WTC11 (cell line): ENCODE measurements at regions not wholly inside any gene's neighbourhood (a gene's known extent, or its start where the extent isn't known, plus 50 kb on each side); places are given as distances from the start of the nearest gene placed in this dataset.

Source experiments
- ATAC-seq: fragments of 200-7000 bp; cut with Tn5 transposase; 2 replicates; pipeline ENCODE4 v1.10.0; 2021; ENCODE audit warnings: mild to moderate bottlenecking, moderate library complexity
- CTCF ChIA-PET: fragments of 300-600 bp; sonication (Branson Sonifier 250); formaldehyde crosslinking; loops from one replicate; lab custom pipeline; 2021; ENCODE audit warnings: antibody characterized with exemption; lab: Charles Lee
- POLR2A ChIA-PET: fragments of 350-600 bp; sonication (Branson Sonifier 250); formaldehyde crosslinking; loops from one replicate; lab custom pipeline; 2021; ENCODE audit warnings: antibody characterized with exemption; lab: Charles Lee
- DNase-seq: peaks from one replicate; pipeline ENCODE4 v3.0.0; 2021; ENCODE audit warnings: low spot score
- H3K27ac Mint-ChIP-seq: 2 replicates; pipeline ENCODE4 v1.8.0; 2021; ENCODE audit warnings: mixed read lengths
- H3K27me3 Mint-ChIP-seq: 2 replicates; pipeline ENCODE4 v1.8.0; 2021; ENCODE audit warnings: low read depth, mild to moderate bottlenecking, moderate library complexity, mixed read lengths
- H3K36me3 Mint-ChIP-seq: 2 replicates; pipeline ENCODE4 v1.8.0; 2021; ENCODE audit warnings: mixed read lengths
- H3K4me1 Mint-ChIP-seq: 2 replicates; pipeline ENCODE4 v1.8.0; 2022; ENCODE audit warnings: mixed read lengths
- H3K4me3 Mint-ChIP-seq: 2 replicates; pipeline ENCODE4 v1.8.0; 2021; ENCODE audit warnings: mild to moderate bottlenecking, moderate library complexity, mixed read lengths
- H3K9me3 Mint-ChIP-seq: 2 replicates; pipeline ENCODE4 v1.8.0; 2021; ENCODE audit warnings: mixed read lengths
- CREB1 ChIP-seq: sonication (generic); formaldehyde crosslinking; IDR thresholded peaks from 2 replicates; pipeline ENCODE4 v1.8.0; 2023; ENCODE audit warnings: mild to moderate bottlenecking, missing genetic modification reagents
- CREM ChIP-seq: sonication (generic); formaldehyde crosslinking; IDR thresholded peaks from 2 replicates; pipeline ENCODE4 v1.8.1; 2022; ENCODE audit warnings: mild to moderate bottlenecking, missing genetic modification reagents, moderate library complexity
- ESRRA ChIP-seq: sonication (generic); formaldehyde crosslinking; IDR thresholded peaks from 2 replicates; pipeline ENCODE4 v1.8.1; 2022; ENCODE audit warnings: mild to moderate bottlenecking, missing genetic modification reagents, borderline replicate concordance
- GABPB1 ChIP-seq: sonication (generic); formaldehyde crosslinking; IDR thresholded peaks from 2 replicates; pipeline ENCODE4 v1.8.1; 2023; ENCODE audit warnings: mild to moderate bottlenecking, missing genetic modification reagents
- GRHL2 ChIP-seq: fragments of 250-450 bp; sonication (Bioruptor Pico); IDR thresholded peaks from 2 replicates; pipeline ENCODE4 v1.8.0; 2022; ENCODE audit warnings: mild to moderate bottlenecking, moderate library complexity; ENCODE audit not compliant: insufficient replicate concordance, severe bottlenecking
- IRF2 ChIP-seq: sonication (generic); formaldehyde crosslinking; IDR thresholded peaks from 2 replicates; pipeline ENCODE4 v1.8.0; 2022; ENCODE audit warnings: low read depth, missing genetic modification reagents, borderline replicate concordance
- NFATC4 ChIP-seq: fragments of 250-450 bp; sonication (Bioruptor Pico); IDR thresholded peaks from 2 replicates; pipeline ENCODE4 v1.9.0; 2021; ENCODE audit warnings: mild to moderate bottlenecking
- OVOL2 ChIP-seq: fragments of 250-450 bp; sonication (Bioruptor Pico); IDR thresholded peaks from 2 replicates; pipeline ENCODE4 v1.9.0; 2021; ENCODE audit warnings: mild to moderate bottlenecking, borderline replicate concordance
- PRRX2 ChIP-seq: fragments of 250-450 bp; sonication (Bioruptor Pico); IDR thresholded peaks from 2 replicates; pipeline ENCODE4 v1.8.0; 2021; ENCODE audit warnings: mild to moderate bottlenecking
- SMAD3 ChIP-seq: sonication (generic); formaldehyde crosslinking; IDR thresholded peaks from 2 replicates; pipeline ENCODE4 v1.8.0; 2022; ENCODE audit warnings: missing genetic modification reagents, mild to moderate bottlenecking, borderline replicate concordance
- SP1 ChIP-seq: sonication (generic); formaldehyde crosslinking; conservative IDR thresholded peaks from 2 replicates; pipeline ENCODE4 v1.8.1; 2022; ENCODE audit warnings: missing genetic modification reagents
- TEAD1 ChIP-seq: sonication (generic); formaldehyde crosslinking; IDR thresholded peaks from 2 replicates; pipeline ENCODE4 v1.8.0; 2022; ENCODE audit warnings: mild to moderate bottlenecking, missing genetic modification reagents
- ZNF121 ChIP-seq: sonication (generic); formaldehyde crosslinking; IDR thresholded peaks from 2 replicates; pipeline ENCODE4 v1.8.0; 2023; ENCODE audit warnings: missing genetic modification reagents
- ZNF232 ChIP-seq: sonication (generic); formaldehyde crosslinking; IDR thresholded peaks from 2 replicates; pipeline ENCODE4 v1.8.0; 2022; ENCODE audit warnings: mild to moderate bottlenecking, missing genetic modification reagents
- ZNF317 ChIP-seq: sonication (generic); formaldehyde crosslinking; IDR thresholded peaks from 2 replicates; pipeline ENCODE4 v1.8.1; 2023; ENCODE audit warnings: low read depth, mild to moderate bottlenecking, moderate library complexity, missing genetic modification reagents, borderline replicate concordance
- ZNF416 ChIP-seq: fragments of 250-450 bp; sonication (Bioruptor Pico); IDR thresholded peaks from 2 replicates; pipeline ENCODE4 v1.9.0; 2021; ENCODE audit warnings: mild to moderate bottlenecking, inconsistent platforms
- TF ChIP-seq, protein P1 (sequence below): fragments of 250-450 bp; sonication (Bioruptor Pico); IDR thresholded peaks from 2 replicates; pipeline ENCODE4 v2.1.2; 2022; ENCODE audit warnings: mild to moderate bottlenecking, moderate library complexity
- TF ChIP-seq, protein P2 (sequence below): sonication (generic); formaldehyde crosslinking; IDR thresholded peaks from 2 replicates; pipeline ENCODE4 v1.8.0; 2022; ENCODE audit warnings: mild to moderate bottlenecking, missing genetic modification reagents
- TF ChIP-seq, protein P3 (sequence below): sonication (generic); formaldehyde crosslinking; conservative IDR thresholded peaks from 2 replicates; pipeline ENCODE4 v1.8.1; 2023; ENCODE audit warnings: mild to moderate bottlenecking, low read depth, missing genetic modification reagents, moderate library complexity
- TF ChIP-seq, protein P4 (sequence below): sonication (generic); formaldehyde crosslinking; IDR thresholded peaks from 2 replicates; pipeline ENCODE4 v1.8.1; 2023; ENCODE audit warnings: mild to moderate bottlenecking, missing genetic modification reagents
- TF ChIP-seq, protein P5 (sequence below): sonication (generic); formaldehyde crosslinking; IDR thresholded peaks from 2 replicates; pipeline ENCODE4 v1.8.0; 2023; ENCODE audit warnings: missing genetic modification reagents

DNA sequence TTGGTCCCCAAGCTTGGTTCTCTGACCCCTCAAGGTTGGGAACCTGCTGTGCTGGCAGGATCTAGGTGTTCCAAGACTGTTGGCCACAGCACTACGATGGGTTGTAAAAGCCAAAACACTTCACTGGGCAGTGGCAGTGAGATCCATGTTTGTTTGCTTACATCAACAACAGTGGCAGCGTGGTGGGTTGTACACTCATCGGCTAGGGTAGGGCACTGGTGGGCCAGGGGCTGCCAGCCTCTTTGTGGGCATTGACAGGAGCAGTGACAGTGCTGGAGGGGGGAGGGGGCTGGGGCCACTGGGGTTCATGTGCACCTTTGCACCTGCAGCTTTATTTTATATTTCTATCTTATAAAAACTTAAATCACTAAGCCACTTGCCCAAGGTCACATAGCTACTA lies 126.7 kb upstream of the ZWINT start:
- TF ChIP-seq OVOL2 (CRISPR knock-in tag) = no peak
- TF ChIP-seq ESRRA (CRISPR knock-in tag) = no peak
- TF ChIP-seq CREB1 = no peak
- TF ChIP-seq GABPB1 = no peak
- no peak for TF ChIP-seq PRRX2 (CRISPR knock-in tag)
- no peak for TF ChIP-seq TEAD1 (CRISPR knock-in tag)
- TF ChIP-seq ZNF416 (CRISPR knock-in tag) = no peak
- no peak for TF ChIP-seq GRHL2 (CRISPR knock-in tag)
- TF ChIP-seq SP1 = no peak
- TF ChIP-seq CREM (CRISPR knock-in tag) = no peak
- TF ChIP-seq, protein P1, sequence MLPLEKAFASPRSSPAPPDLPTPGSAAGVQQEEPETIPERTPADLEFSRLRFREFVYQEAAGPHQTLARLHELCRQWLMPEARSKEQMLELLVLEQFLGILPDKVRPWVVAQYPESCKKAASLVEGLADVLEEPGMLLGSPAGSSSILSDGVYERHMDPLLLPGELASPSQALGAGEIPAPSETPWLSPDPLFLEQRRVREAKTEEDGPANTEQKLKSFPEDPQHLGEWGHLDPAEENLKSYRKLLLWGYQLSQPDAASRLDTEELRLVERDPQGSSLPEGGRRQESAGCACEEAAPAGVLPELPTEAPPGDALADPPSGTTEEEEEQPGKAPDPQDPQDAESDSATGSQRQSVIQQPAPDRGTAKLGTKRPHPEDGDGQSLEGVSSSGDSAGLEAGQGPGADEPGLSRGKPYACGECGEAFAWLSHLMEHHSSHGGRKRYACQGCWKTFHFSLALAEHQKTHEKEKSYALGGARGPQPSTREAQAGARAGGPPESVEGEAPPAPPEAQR (CRISPR knock-in tag) = no peak
- no peak for TF ChIP-seq ZNF121 (CRISPR knock-in tag)
- TF ChIP-seq, protein P2, sequence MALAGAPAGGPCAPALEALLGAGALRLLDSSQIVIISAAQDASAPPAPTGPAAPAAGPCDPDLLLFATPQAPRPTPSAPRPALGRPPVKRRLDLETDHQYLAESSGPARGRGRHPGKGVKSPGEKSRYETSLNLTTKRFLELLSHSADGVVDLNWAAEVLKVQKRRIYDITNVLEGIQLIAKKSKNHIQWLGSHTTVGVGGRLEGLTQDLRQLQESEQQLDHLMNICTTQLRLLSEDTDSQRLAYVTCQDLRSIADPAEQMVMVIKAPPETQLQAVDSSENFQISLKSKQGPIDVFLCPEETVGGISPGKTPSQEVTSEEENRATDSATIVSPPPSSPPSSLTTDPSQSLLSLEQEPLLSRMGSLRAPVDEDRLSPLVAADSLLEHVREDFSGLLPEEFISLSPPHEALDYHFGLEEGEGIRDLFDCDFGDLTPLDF (CRISPR knock-in tag) = no peak
- H3K4me1 Mint-ChIP-seq = no peaks in the 10 kb centered on the region
- H3K36me3 Mint-ChIP-seq = no peaks in the 10 kb centered on the region
- ATAC-seq = no peak
- ChIA-PET POLR2A (no interaction called here), CTCF (no interaction called here)
- peaks cover 6% of the 10 kb centered on the region for H3K9me3 Mint-ChIP-seq
- H3K4me3 Mint-ChIP-seq = no peak overlapping the region
- H3K27ac Mint-ChIP-seq = no peak overlapping the region
- no peak for DNase-seq
- H3K27me3 Mint-ChIP-seq = no peaks in the 10 kb centered on the region

DNA sequence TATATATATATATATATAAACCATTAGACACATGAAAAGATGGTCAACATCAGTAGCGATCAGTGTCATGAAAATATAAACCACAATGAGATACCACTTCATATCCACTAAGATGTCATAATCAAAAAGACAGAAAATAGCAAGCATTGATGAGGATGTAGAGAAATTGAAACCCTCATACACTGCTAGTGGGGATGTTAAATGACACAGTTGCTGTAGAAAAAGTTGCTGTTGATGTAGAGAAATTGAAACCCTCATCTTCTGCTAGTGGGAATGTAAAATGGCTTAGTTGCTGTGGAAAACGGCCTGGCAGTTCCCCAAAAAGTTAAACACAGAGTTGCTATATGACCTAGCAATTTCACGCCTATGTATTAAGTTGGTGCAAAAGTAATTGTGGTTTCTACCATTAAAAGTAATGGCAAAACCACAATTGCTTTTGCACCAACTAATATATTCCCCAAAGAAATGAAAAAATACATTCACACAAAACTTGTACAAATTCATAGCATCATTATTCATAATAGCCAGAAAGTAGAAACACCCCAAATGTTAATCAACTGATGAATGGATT lies 120.5 kb upstream of the ZWINT start:
- POLR2A ChIA-PET = no interaction called here
- Mint-ChIP-seq H3K27ac (no peak overlapping the region), H3K9me3 (no peaks in the 10 kb centered on the region), H3K4me1 (no peaks in the 10 kb centered on the region), H3K27me3 (no peaks in the 10 kb centered on the region; the same call in 1 of the 2 replicates), H3K36me3 (no peaks in the 10 kb centered on the region), H3K4me3 (no peak overlapping the region)
- TF ChIP-seq, protein P3, sequence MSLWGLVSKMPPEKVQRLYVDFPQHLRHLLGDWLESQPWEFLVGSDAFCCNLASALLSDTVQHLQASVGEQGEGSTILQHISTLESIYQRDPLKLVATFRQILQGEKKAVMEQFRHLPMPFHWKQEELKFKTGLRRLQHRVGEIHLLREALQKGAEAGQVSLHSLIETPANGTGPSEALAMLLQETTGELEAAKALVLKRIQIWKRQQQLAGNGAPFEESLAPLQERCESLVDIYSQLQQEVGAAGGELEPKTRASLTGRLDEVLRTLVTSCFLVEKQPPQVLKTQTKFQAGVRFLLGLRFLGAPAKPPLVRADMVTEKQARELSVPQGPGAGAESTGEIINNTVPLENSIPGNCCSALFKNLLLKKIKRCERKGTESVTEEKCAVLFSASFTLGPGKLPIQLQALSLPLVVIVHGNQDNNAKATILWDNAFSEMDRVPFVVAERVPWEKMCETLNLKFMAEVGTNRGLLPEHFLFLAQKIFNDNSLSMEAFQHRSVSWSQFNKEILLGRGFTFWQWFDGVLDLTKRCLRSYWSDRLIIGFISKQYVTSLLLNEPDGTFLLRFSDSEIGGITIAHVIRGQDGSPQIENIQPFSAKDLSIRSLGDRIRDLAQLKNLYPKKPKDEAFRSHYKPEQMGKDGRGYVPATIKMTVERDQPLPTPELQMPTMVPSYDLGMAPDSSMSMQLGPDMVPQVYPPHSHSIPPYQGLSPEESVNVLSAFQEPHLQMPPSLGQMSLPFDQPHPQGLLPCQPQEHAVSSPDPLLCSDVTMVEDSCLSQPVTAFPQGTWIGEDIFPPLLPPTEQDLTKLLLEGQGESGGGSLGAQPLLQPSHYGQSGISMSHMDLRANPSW (CRISPR knock-in tag) = no peak
- no peak for TF ChIP-seq ZNF317 (CRISPR knock-in tag)
- TF ChIP-seq SMAD3 (CRISPR knock-in tag) = no peak
- no peak for TF ChIP-seq GABPB1
- TF ChIP-seq, protein P2 (CRISPR knock-in tag) = no peak
- TF ChIP-seq, protein P4, sequence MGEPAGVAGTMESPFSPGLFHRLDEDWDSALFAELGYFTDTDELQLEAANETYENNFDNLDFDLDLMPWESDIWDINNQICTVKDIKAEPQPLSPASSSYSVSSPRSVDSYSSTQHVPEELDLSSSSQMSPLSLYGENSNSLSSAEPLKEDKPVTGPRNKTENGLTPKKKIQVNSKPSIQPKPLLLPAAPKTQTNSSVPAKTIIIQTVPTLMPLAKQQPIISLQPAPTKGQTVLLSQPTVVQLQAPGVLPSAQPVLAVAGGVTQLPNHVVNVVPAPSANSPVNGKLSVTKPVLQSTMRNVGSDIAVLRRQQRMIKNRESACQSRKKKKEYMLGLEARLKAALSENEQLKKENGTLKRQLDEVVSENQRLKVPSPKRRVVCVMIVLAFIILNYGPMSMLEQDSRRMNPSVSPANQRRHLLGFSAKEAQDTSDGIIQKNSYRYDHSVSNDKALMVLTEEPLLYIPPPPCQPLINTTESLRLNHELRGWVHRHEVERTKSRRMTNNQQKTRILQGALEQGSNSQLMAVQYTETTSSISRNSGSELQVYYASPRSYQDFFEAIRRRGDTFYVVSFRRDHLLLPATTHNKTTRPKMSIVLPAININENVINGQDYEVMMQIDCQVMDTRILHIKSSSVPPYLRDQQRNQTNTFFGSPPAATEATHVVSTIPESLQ (CRISPR knock-in tag) = no peak
- TF ChIP-seq, protein P5, sequence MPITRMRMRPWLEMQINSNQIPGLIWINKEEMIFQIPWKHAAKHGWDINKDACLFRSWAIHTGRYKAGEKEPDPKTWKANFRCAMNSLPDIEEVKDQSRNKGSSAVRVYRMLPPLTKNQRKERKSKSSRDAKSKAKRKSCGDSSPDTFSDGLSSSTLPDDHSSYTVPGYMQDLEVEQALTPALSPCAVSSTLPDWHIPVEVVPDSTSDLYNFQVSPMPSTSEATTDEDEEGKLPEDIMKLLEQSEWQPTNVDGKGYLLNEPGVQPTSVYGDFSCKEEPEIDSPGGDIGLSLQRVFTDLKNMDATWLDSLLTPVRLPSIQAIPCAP = no peak
- TF ChIP-seq ZNF232 = no peak
- TF ChIP-seq IRF2 (CRISPR knock-in tag) = no peak
- no peak for TF ChIP-seq NFATC4
- CTCF ChIA-PET = no interaction called here
- no peak for ATAC-seq
- no peak for DNase-seq
